Left colon (tissue), 2 donors: ENCODE measurements at regions not wholly inside any gene's neighbourhood (a gene's known extent, or its start where the extent isn't known, plus 50 kb on each side); places are given as distances from the start of the nearest gene placed in this dataset.
"Not testable (repeated sequence)": the region's sequence is repeated elsewhere in the genome, so short reads cannot be mapped to it uniquely, and the experiment has no call there.

Source experiments
- ATAC-seq: fragments of 200-7000 bp; cut with Tn5 transposase; one replicate; pipeline ENCODE4 v1.9.1; 2020; ENCODE audit warnings: mild to moderate bottlenecking, moderate library complexity
- DNase-seq, 2 donors: peaks; one replicate each; pipeline ENCODE4 v3.0.0-alpha.2; 2020
- intact Hi-C, 2 donors: fragments of 100-400 bp; cut with DNase I in 1 of 2; cut with micrococcal nuclease in 1 of 2; formaldehyde crosslinking; loops; one replicate each; pipeline versions ENCODE4 v1.11.2 to v1.14.0; 2022; cut with DNase I, micrococcal nuclease
- donor health status: DM: no; HTN: no; CAD: no.
- donor health status: DM: yes; HTN: yes; CAD: no.

- intact Hi-C loops = no loop called here
- ATAC-seq (no peak), DNase-seq (no peak)
Observed at GRCh38 chr6:15132854-15133670, 112.8 kb upstream of the JARID2 start.

- DNase-seq (no peak), ATAC-seq (no peak)
- intact Hi-C loops = no loop called here
Observed at GRCh38 chr6:15137086-15137485, 108.8 kb upstream of the JARID2 start.

GRCh38 chr6:15143086-15143485, 102.8 kb upstream of the JARID2 start:
- DNase-seq = no peak
- intact Hi-C loops = no loop called here
- ATAC-seq = no peak

- no peak for ATAC-seq
- DNase-seq = no peak
- intact Hi-C loops = no loop called here
Observed at GRCh38 chr6:15143540-15143939, 102.3 kb upstream of the JARID2 start.

GRCh38 chr6:15145821-15146220, 100.0 kb upstream of the JARID2 start:
- DNase-seq (no peak), ATAC-seq (no peak)
- intact Hi-C loops = no loop called here

GRCh38 chr6:15147827-15148226, 98.0 kb upstream of the JARID2 start:
- ATAC-seq = no peak
- intact Hi-C loops = no loop called here
- DNase-seq = no peak

- intact Hi-C loops = no loop called here
- DNase-seq (no peak), ATAC-seq (no peak)
Observed at GRCh38 chr6:15148356-15148946, 97.4 kb upstream of the JARID2 start.

- intact Hi-C loops = no loop called here
Observed at GRCh38 chr6:15150207-15150606, 95.7 kb upstream of the JARID2 start.

GRCh38 chr6:15152700-15153099, 93.2 kb upstream of the JARID2 start:
- DNase-seq (no peak), ATAC-seq (no peak)
- intact Hi-C loops = no loop called here

More at GRCh38 chr6:15150207-15150606, 95.7 kb upstream of the JARID2 start:
- ATAC-seq (no peak), DNase-seq (no peak)

GRCh38 chr6:15153191-15153590, 92.7 kb upstream of the JARID2 start:
- ATAC-seq (no peak), DNase-seq (no peak)
- intact Hi-C loops = no loop called here

- intact Hi-C loops = no loop called here
- no peak for ATAC-seq
- no peak for DNase-seq
Observed at GRCh38 chr6:15157479-15157878, 88.4 kb upstream of the JARID2 start.

- ATAC-seq (no peak), DNase-seq (no peak)
- intact Hi-C loops = no loop called here
Observed at GRCh38 chr6:15158821-15159619, 86.8 kb upstream of the JARID2 start.

- intact Hi-C loops = no loop called here
- DNase-seq (no peak), ATAC-seq (no peak)
Observed at GRCh38 chr6:15160812-15161211, 85.1 kb upstream of the JARID2 start.

GRCh38 chr6:15164855-15165254, 81.0 kb upstream of the JARID2 start:
- intact Hi-C loops, ATAC-seq, DNase-seq: not testable (repeated sequence)

- DNase-seq (no peak), ATAC-seq (no peak)
- intact Hi-C loops = no loop called here
Observed at GRCh38 chr6:15166121-15166520, 79.7 kb upstream of the JARID2 start.

GRCh38 chr6:15170126-15170525, 75.7 kb upstream of the JARID2 start:
- no peak for ATAC-seq
- intact Hi-C loops = no loop called here
- DNase-seq = no peak

- DNase-seq (no peak), ATAC-seq (no peak)
- intact Hi-C loops = no loop called here
Observed at GRCh38 chr6:15171026-15171425, 74.8 kb upstream of the JARID2 start.

- intact Hi-C loops = no loop called here
- ATAC-seq (no peak), DNase-seq (no peak)
Observed at GRCh38 chr6:15176816-15177370, 69.0 kb upstream of the JARID2 start.

GRCh38 chr6:15183979-15184378, 61.9 kb upstream of the JARID2 start:
- DNase-seq (no peak), ATAC-seq (no peak)
- intact Hi-C loops = no loop called here

- DNase-seq (no peak), ATAC-seq (no peak)
- intact Hi-C loops = no loop called here
Observed at GRCh38 chr6:15184441-15184861, 61.4 kb upstream of the JARID2 start.
